DMS 273 treated with DMSO at 0.1 percent for 48 hours (cell line): ENCODE measurements at regions not wholly inside any gene's neighbourhood (a gene's known extent, or its start where the extent isn't known, plus 50 kb on each side); places are given as distances from the start of the nearest gene placed in this dataset.

Experiments
- DNase-seq: peaks from one replicate; lab custom pipeline; 2025; lab: John Stamatoyannopoulos, UW

DNA sequence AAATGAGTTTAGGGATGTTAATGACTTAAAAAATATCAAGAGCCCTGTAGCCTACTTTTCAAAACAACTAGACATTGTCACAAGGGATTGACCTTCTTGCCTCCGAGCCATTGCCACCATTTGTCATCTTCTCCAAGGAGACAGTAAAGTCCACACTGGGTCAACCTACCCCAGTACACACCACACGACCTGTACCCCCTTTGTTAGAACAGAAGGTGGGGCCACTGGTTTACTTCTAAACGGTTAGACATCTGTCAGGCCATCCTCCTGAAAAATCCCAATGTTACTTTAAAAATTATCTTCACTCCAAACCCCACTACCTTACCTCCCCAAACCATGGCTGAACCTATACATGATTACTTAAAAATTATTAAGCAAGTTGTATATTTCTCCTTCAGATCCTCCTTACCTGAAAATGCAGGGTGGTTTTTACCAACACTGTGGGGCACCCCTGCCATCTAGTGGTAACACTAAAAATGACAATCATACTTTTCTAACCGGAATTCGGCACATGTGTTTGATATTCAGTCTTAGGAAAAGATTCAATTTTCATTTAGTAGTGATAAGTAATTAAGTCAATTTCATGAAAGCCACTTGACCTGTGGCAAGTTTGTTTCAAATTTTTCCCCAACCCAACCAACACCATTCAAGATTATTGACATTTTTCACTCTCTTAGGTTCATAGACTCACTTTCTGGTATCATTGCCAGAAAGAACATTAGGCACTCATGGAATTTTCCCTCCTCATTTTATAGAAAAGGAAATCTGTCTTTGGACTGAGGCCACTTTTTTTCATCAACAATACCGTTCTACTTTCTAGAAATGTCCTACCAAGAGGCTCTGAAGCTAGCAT lies 265.3 kb upstream of the PKDCC start:
- DNase-seq, result no peak

DNA sequence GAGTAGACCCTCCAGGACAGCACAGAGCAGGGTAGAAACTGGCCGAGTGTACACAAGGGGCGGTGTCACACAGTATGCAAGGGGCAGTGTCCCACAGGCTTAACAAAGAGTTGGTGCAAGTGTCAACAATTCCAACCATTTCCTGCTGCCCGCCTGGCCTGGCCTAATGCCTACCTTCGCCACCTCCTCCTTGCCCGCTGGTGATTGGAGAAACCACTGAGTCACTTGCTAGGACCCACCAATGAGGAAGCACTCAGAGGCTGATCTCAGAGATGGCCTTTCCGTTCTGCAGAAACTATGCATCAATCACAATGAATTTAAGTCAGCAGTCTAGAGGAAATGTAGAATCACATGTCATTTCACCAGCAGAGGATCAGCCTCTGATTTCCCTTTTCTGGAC lies 263.3 kb upstream of the PKDCC start:
- no peak for DNase-seq

DNA sequence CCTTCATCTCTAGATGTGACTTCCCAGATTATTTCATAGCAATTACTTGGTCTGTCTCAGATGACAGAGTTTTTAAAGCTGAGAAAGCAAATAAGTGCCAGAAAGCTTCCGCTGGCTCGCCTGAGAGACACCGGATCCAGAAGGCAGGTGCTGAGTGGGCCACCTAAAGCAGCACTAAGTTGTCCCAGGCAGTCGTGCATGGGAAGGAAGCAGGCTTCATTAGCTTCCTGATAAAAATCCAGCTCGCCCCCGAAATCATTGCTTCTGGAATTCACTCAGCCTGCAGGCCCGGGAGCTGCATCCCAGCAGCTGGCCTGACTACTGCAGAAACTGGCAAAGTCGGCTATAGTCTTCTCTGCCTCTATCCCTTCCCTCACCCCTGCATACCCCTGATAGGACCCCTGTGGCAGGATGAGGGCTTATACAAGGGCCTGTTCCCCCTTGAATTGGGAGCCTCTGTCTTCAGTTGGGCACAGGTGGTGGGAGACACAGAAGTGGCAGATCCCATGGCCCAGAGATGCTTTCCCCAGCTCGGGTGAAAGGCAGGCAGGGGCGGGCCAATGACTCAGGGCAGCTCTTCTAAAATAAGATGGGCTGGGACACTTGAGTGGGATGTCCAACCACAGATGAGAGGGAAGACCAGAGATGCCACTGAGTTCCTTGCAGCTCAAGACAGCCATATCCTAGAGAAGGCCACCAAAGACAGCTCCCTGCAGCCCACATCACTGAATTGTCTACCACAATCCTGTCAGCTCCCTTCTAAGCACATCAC lies 262.4 kb upstream of the PKDCC start:
- DNase-seq, result no peak

DNA sequence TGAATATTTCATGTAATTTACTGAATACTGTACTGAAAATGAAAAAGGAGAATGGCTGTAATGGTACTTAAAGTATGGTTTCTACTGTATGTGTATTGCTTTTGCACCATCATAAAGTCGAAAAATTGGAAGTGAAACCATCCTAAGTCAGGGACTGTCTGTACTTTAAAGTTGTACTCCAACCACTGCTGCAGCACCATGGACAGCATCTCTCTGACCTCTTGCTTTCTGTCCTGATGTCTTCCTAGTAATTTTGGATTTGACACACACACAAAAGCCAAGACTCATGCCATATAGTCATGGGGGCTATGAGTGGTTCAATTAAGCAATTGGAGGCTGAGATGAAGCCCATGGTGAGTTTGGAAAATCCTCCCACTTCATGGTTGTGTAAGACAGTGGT lies 256.3 kb upstream of the PKDCC start:
- no peak for DNase-seq

DNA sequence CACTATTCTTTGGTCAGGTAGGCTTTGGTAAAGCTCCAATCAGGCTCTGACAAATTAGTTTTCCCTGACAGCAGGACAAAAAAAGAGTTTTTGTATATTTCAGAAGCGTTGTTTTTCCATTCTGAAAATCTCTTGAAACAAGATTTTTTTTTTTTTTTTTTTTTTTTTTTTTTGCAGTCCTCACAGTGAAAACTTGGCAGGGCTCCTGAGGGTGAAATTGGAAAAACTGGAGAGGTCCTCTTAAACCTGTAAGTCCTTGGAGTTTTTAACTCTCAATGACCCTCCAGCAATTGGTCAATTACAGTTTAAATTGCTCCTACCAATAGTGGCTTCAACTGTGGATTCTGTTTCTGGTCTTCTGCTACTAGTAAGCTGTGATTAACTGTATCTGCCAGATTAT lies 244.5 kb upstream of the PKDCC start:
- no peak for DNase-seq

DNA sequence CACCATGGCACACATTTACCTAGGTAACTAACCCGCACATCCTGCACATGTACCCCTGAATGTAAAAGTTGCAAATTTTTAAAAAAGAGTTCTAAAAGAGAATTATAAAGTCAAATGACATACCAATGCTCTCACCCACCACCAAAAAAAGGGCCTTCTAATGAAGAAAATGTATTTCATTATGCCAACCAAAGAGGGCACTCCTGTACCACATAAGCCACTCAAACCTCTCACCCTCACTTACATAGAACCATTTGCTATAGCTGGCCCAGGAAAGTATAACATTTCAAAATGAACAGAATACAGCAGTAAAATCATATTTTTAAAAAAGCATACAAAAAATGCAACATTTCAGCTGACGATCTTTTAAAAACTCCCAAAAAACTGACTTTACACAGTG lies 241.5 kb upstream of the PKDCC start:
- no peak for DNase-seq

DNA sequence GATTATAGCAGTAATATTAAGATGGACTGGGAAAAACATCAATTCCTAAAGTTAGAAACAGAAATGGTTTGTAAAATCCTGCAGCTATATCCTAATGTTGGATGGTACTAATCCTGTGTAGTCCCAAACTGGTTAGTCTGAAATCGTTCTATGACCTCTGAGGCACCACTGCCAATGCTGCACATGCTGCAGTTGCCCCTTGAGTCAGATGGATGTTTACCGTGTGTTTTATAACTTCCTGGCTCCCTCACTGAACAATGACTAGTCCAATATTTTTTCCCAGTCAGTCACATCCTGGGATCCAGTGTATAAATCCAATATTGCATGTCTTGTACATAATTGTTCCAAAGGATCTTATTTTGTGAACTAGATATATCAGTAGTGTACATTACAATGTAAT lies 226.7 kb upstream of the PKDCC start:
- no peak for DNase-seq

DNA sequence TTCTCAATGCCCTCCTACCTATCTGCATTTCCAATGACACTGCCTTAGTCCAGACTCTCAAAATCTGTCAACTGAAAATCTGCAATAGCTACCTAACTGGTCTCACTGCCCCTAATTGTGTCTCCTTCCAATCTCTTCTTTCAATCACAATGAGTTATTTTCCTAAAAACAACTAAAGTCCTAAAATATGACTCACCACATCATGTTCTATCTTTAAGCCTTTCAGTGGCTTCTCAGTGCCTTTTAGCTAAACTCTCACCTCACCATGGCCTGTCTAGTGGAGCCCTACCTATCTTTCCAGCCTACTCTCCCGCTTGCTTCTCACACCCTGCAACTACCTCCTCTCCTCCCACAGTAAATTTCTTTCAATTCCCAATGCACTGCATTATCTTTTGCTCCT lies 220.9 kb upstream of the PKDCC start:
- no peak for DNase-seq

DNA sequence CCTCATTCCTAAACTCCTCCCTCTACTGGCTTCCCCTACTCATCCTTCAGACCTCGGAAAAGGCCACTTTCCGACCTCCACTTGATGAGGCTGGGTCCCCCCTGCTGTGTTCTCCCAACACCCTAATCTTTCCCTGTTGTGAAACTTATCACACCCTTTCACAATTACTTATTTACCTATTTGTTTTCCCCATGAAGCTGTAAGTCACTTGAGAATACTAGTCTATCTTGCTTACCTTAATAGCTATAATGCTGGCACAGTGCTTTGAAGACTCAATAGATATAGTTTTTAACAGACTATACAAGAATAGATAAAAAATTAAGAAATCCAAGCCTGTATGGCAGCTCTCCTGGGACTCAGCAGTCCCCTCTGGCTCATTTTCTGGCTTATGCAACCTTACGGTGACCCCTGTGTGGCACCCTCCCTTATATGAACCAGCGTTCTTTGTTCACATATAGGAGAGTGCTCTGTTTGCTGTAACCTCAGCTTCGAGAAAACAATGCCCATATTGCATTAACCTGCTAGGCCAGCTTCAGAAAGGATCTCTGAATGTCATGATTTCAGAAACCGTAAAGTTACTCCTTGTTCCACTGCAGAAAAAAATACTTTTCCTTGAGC lies 220.4 kb upstream of the PKDCC start:
- no peak for DNase-seq

DNA sequence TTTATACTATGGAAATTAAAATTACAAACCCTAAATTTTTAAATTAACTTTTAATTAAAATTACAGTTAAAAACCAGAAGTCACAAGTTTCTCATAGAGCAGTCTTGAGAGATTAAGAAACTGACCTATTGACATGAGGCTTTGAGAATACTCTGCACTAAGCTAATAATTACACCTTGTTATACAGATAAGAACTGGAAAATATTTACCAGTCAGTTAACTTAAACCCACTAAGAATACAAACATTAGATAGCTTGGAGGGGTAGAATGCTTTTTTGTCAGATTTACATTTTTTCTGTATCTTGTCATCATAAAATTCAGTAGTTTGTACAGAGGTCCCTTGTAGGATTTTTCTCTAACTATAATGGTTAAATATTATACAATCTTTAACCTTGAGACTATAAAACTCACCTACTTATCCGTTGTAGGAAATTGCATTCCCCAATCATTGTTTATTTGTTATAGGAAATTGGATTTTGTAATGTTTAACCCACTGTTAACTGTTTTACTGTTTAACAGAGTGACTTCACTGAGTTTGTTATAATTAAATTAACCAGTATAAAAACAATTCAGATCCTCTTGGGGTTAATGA lies 219.7 kb upstream of the PKDCC start:
- DNase-seq, result no peak

DNA sequence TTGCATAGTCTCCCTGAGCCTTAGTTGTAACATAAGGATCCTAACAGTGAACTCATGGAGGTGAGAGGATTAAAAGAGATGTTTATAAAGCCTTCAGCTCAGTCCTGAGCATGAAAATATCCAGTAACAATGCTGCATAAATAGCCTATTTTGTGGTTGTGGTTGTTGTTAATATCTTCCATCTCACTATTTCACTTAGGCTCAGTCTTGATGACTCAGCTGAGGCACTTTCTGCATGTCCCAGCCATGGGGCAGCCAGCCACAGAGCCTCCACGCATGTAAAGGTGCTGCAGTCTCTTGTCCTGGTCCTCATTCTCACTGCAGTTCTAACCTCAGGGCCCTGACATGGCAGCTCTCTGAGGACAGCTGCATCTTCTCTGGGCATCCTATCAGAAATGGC lies 218.8 kb upstream of the PKDCC start:
- no peak for DNase-seq

DNA sequence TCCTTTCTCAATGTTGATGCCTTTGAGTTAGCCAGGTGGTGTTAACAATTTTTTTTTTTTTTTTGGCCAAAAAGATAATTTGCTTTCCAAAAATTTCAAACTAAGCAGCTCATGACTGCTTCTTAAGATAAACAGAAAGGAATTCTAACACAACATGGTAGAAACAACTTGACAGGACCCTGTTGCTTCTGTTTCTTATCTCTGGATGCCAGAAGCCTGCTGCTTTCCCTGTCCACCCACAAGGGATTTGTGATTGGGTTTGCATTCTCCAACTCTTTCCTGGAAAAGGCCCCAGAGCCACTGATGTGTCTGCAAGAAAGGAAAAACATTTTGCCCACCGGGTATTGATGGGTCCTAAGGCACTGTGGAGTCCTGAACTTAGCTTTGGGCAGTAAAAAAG lies 217.2 kb upstream of the PKDCC start:
- DNase-seq, result no peak

DNA sequence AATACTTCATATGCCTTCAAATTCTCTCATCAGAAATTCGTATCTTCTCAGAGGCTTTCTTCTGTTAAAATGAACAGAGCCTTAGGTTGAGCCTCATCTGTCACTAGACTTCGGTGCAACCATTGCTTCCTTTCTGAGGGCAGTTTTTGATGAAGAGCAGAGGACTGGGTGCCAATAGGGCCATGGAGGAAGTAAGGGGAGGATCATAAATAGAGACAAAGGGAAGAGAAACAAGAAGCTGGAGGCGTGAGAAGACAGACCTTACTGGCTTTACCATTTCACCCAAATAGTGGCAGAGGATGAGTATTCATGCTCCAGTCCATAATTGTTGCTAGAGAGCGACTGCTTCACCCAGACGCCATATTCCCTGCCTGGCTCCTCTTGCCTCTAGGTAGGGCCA lies 215.6 kb upstream of the PKDCC start:
- no peak for DNase-seq

DNA sequence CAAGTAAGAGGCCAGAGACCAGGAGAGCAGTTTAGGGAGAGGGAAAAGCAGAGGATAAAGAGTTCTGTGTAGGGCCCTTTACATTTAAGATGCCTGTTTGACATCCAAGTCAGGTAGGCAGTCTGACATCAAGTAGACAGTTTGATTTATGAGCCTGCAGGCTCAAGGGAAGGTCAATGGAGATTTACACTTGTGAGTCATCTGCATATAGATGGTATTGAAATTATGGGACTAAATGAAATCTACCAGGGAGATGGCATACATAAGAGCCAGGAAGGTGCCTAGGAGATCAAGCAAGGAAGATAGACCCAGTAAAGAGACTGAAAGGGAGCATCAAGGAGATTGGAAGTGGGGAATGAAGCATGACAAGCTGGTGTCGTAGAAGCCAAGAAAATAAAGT lies 212.4 kb upstream of the PKDCC start:
- no peak for DNase-seq

DNA sequence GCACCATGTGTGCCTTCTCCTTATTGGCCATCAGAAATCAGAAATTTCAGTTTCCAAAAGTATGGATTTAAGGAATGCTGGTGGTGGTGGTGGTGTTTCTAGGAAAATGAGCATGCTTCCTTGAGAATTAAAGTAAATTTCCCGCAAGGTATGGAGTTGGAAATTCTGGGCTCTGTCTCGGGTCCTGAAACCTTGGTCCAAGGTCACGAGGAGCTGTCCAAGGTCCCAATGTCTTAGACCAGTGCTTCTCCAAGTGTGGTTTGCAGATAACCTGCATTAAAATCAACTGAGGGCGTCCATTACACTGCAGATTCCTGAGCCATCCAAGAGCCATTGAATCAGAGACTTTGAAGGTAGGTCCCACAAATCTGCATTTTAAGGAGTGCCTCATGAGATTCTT lies 210.9 kb upstream of the PKDCC start:
- no peak for DNase-seq

DNA sequence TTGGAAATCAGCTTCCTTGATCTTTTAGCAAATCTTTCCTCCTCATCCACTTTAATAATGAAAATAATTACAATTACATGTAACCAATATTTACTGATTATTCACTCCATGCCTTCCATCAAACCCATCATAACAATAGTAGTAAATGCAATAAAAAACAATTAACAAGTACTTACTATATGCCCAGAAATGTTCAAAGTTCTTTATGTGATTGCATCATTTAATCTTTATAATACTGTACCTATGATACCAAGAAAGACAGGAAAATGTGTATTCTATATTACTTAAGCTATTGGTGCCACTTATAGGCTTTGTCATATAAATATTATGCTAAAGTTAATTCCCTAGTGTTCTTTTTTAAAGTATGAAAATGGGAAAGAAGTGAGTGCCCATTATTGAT lies 210.2 kb upstream of the PKDCC start:
- DNase-seq, result no peak

DNA sequence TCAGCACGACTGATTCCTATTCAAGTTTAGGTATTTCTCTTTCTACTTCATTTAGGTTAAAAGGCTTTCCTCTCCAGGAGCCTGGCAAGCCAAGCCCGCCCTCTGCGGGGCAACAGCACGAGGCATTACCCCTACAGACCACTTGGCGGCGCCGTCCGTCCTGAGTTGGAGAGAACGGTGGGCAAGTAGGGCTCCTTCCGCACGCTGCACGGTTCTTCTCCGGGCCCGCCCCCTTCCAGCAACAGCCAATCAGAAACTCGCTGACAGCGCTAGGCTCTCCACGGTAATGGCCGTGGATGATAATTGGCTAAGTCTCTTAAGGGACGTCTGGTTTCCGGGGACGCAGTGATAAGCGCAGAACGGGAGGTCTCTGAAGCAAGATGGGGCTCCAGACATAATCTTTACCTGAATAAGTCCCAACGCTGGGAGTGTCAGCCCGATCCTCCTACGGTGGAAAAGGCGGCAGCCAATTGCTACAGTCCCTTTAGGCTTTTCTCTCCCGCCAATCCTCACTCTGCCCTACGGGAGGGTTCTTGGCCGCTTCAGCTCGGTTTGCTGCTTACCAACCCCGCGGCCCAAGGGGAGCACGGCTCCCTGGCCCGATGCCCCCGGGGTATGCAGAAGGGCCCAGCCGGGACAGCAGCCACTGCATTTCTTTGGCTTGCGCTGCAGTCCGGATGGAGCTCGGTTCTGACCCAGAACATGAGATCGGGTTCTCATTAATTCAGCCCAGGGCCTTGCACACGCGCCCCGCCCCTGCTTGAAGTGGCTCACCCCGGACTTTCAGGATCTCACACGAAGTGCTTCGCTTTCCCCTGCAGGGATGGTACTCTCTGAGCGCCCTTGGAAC lies 206.9 kb upstream of the PKDCC start:
- peak; percentile 93 for DNase-seq

DNA sequence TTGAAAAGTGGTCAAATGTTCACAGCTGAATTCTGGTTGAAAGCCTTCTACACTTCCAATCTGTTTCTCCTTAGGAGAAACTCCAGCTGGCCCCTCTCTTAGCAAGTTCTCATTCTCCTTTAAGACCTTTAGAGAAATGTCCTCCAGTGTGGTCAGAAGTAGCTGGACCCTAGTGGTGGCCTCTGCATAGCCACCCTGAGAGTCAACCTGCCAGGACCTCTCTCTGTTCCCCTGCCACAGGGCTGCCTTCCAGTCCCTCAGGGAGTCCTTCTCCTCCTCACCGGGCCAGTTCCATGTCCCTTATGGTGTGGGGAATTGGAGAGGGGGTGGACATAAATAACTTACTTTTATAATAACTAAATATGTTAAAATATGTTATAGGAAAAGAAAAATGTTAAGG lies 200.9 kb upstream of the PKDCC start:
- no peak for DNase-seq

DNA sequence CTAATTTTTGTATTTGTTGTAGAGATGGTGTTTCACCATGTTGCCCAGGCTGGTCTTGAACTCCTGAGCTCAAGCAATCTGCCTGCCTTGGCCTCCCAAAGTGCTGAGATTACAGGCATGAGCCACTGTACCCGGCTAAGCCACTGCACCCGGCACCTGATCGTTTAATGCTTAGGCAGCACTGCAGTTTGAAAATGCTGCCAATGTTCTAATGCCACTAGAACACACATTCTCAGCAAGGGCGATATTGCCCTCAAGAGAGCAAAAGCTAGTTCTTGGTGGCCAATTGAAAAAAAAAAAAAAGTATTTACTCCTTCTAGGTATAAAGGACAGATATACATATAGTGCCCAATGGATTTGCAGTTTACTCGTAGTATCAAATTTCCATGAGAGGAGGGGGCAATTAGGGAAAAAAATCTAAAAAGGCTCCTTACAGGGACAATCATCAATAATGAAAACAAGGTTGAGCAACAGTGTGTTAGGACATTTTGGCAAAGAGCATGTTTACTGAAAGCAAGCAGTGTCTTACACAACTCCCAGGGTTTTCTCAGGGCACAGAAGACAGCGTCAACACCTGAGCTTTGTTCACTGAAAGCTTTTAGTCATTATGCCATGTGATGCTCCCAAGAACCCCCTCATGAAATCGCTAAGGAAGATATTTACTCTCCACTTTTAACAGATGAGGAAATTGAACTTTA lies 199.9 kb upstream of the PKDCC start:
- no peak for DNase-seq

DNA sequence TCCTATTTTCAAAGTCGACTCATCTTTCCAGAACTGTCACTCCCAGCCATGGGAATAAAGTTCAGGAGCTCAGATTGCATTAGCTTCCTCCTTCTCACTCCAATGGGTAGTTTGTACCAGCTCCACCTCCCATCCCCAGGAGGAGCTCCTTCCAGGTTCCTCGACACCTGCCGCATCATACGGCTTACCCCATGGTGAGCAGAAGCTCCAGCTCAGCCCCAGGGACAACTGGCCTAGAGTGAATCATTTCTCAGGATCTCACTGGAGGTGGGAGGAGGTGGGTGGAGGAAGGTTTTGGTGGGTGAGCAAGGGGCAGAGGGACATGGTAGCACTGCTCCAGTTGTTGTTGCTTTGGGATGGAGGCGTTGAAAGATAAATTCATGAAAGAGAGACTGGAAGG lies 196.3 kb upstream of the PKDCC start:
- DNase-seq, result no peak
